GM18909 (cell line): ENCODE measurements at regions not wholly inside any gene's neighbourhood (a gene's known extent, or its start where the extent isn't known, plus 50 kb on each side); places are given as distances from the start of the nearest gene placed in this dataset.
A peak's percentile ranks its signal among the peaks of the same experiment; 100 is the strongest.

Source experiments
- ATAC-seq: cut with Tn5 transposase; IDR thresholded peaks from one replicate; pipeline ENCODE4 v1.9.1; 2021; ENCODE audit warnings: mild to moderate bottlenecking; ENCODE audit not compliant: unreplicated experiment, poor library complexity

DNA sequence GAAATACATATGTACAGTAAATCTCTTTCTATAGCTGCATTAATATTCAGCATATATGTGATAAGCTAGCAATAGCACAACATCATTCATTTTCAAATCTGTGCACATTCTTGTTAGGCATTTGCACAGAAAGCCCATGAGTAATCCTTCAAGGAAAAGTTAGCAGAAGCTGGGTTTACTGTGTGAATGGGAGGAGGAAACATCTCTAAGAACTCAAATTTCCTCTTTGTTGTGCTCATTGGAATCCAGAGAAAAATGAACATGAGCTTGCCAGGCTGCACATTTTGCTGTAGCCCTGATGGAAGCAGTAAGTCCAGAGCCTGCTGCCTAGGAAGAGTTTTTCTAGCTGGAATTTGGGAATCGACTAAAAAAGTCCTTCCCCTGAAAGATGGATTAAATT, 214.2 kb upstream of the FOXD3 start:
- ATAC-seq = no peak

- ATAC-seq = no peak
Measured at GRCh38 chr1:63112155-63112900, 210.0 kb upstream of the FOXD3 start.

DNA sequence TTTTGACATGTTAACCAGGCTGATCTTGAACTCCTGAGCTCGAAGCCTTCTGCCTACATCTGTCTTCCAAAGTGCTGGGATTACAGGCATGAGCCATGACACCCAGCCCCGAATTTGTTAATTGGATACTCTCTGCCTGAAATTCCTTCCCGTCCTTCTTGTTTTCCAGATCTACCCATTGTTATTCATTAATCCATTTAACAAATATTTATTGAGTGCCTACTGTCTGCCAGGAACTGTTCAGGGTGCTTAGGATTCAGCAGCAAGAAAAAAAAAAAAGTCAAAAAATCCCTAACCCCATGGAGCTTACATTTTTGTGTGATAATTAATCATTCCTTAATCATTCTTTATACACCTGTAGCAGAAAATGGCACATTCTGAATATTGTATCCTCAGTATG, 206.8 kb upstream of the FOXD3 start:
- ATAC-seq = no peak

DNA sequence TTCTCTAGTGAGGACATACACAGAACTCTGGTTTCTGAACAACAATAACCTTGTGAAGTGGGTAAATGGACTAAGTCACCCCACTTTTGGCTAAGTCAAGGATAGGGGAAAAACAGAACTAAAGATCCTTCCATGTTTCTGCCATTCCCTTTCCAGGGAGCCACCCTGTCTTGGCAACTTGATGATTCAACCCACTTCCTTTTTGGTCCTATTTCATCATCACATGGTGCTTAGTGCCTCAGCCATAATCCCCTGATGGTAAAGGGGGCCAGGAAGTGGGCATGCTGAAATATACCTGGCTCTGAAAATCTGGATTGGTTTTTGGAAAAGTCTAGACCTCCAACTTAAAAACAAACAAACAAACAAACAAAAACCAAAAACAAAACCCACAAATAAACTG, 206.4 kb upstream of the FOXD3 start:
- no peak for ATAC-seq

DNA sequence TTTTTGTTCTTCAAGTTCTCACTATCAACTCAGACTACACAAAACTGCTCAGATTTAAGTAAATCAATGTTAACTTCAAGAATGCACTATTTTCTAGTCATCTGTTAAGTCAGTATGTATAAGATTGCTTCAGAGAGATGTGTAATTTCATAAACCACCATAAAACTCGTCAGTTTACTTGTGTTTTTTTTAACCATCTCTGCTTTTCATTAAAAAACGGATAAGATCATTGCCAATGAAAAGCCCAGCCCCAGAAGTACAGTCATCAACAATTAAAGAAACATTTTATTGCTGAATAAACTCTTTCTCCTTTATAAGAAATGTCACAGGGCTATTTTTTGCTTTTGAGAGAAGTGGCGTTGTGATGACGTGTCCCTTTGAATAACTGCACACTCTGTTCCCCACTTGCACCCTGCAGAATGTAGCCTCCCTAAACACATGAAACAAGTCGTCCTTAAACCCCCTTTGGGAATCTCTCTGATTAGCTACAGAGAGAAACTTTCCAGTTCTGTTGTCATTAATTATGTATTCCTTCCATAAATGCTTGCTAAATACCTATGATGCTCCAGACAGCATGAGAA, 202.7 kb upstream of the FOXD3 start:
- no peak for ATAC-seq

GRCh38 chr1:63122079-63122478, 200.3 kb upstream of the FOXD3 start:
- ATAC-seq = peak; percentile 48

- peak; percentile 86 for ATAC-seq
Measured at GRCh38 chr1:63124666-63125191, 197.6 kb upstream of the FOXD3 start.

GRCh38 chr1:63126104-63126503, 196.3 kb upstream of the FOXD3 start:
- no peak for ATAC-seq

DNA sequence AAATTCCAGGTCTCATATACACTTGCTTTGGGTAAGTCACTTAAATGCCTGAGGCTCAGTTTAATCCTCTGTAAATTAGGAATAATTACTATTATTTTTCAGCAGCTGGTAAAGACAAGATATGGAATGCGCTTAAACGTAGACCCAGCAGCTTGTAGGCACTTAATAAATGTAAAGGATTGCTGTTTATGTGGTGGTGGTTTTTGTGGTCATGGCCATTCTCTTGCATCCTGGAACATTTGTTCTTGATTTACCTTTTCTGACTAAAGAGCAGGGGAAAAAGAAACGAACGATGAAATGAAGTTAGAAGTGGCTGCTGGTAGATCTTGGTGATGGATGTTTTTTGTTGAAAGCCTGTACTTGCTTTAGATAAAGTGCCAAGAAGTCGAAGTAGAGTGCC, 195.0 kb upstream of the FOXD3 start:
- no peak for ATAC-seq

GRCh38 chr1:63128556-63128955, 193.8 kb upstream of the FOXD3 start:
- ATAC-seq = no peak

GRCh38 chr1:63129184-63129583, 193.2 kb upstream of the FOXD3 start:
- no peak for ATAC-seq

GRCh38 chr1:63129855-63130254, 192.5 kb upstream of the FOXD3 start:
- ATAC-seq = no peak

- ATAC-seq = no peak
Measured at GRCh38 chr1:63134501-63135173, 187.7 kb upstream of the FOXD3 start.

DNA sequence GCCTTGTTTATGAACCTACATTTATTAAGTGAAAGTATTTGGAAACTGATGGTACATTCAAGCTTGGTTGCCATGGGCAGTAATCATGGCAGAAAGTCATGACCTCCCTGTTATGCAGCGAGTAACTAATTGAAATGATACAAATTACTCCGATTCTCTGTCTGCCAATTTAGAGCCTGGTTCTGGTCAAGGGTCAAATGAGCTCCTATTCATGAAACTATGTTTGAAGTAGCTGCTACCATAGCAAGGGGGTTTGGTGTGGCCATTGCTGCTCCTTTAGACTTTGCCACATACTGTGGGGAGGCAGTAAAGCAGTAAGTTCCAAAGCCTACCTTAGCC, 187.2 kb upstream of the FOXD3 start:
- ATAC-seq = no peak

DNA sequence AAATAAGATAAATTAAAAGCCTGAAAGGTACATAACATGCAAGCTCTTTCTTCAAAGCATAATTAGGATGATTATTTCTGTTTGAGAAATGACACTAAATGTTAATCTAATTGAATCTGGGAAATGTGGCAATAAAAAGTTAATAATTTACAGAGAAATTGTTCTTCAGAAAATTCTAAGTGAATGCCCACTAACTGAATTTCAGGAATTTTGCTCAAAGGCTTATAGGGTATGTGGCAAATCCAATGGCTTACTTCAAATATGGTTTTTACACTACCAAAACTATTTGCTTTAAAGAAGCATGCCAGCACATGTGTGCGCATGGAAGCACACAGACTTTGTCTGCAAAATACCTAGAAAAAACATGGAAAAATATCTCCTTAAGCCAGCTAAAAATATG, 186.6 kb upstream of the FOXD3 start:
- no peak for ATAC-seq

DNA sequence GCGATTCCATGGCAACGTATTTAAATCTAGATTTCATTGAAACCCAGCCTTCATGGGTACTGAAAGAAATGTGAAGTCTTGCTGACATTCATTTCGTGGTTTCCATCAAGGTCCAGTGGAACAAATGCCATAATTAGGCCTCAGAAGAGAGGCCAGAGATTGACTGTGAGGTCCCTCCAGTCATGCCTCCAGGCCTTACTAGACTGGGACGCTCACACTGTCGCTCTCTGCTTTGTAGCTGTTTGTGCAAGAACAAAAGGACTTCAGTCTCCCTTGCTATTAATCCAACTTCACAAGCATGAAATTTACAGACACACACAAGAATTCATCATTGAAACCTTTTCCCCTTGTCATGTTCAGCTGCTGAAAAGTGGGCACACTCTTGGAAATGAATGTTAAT, 180.4 kb upstream of the FOXD3 start:
- no peak for ATAC-seq

- ATAC-seq = no peak
Measured at GRCh38 chr1:63143482-63143881, 178.9 kb upstream of the FOXD3 start.

GRCh38 chr1:63147783-63148182, 174.6 kb upstream of the FOXD3 start:
- ATAC-seq = no peak

DNA sequence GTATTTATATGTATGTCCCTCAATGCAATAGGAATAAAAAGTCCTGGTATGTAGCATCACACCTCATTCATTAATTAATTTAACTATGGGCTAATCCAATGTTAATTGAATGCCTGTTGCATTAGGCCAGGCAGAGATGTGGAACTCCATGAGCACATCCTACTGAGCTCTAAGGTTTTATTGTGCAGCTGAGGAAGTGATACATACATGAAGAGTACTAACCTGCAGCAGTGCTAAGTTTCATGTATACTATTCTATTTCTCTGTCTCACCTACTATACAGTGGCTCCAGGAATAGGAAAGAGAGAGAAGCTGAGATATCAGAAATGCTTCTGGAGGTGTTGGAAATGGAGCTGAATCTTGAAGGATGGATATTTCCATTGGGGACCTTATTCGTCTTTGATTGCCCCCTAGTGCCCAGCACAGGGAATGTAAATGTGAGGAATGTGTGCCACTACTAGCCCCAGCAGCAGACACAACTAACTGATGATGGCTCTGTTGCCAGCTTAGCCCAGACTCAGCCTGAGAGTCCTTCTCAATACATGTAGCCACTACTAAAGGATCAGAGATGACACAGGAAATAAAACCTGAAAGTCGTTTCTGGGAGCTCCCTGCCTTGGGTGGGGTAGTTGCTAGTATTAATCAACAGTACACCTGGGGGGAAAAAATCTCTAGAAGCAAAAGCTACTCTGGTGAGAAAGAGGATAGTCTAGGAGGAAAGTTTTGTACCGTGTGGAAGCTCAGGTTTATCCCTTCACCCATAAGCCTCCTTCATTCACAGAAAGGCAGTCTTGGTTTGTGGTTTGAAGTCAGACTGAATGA, 173.3 kb upstream of the FOXD3 start:
- ATAC-seq = peak; percentile 76

- ATAC-seq = no peak
Measured at GRCh38 chr1:63152572-63152971, 169.8 kb upstream of the FOXD3 start.

DNA sequence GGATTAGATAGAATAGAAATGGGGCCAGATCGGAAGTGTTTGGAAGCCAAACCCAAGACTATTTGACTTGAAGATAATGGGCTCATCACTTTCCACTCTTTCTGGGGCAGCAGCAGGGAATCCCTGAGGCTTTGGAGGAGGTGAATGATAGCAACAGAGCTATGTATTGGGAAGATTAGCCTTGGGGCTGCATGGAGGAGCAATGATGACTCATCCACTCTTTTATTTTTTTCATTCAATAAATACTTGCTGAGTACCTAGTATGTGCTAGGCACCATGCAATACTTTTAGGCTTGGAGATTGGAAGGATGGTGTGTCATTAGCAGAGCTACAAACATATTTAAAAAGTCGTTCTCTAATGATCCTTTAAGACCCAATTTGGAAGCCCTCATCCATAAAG, 166.9 kb upstream of the FOXD3 start:
- no peak for ATAC-seq
